ENCODE measurements at regions not wholly inside any gene's neighbourhood (a gene's known extent, or its start where the extent isn't known, plus 50 kb on each side); places are given as distances from the start of the nearest gene placed in this dataset.

- Histone ChIP-seq H3K9me2 (ENCODE audit: insufficient read depth) (no peaks in the 10 kb centered on the region), H3K4me3 (replicated peaks in 1 of 2; ENCODE audit: low read depth in 1 of 2, low read length in 2 of 2) (no peak overlapping the region), H3K27me3 (ENCODE audit: insufficient read depth, low read length) (no peaks in the 10 kb centered on the region), H4K20me1 (ENCODE audit: insufficient read depth) (no peaks in the 10 kb centered on the region), H3K9me3 (ENCODE audit: control insufficient read depth in 1 of 2, insufficient read depth in 1 of 2, low read depth in 1 of 2, low read length in 2 of 2) (peaks cover 11 to 16% of the 10 kb centered on the region in 2 experiments; a peak in 3 of 4 replicates), H2AFZ (ENCODE audit: low read depth, low read length, poor library complexity, severe bottlenecking) (no peak overlapping the region), H3K4me2 (ENCODE audit: low read length) (no peak overlapping the region), H3K4me1 (ENCODE audit: control insufficient read depth in 1 of 2, insufficient read depth in 2 of 2, low read length in 2 of 2) (no peaks in the 10 kb centered on the region), H3K9ac (ENCODE audit: low read length) (no peak overlapping the region), H3K36me3 (ENCODE audit: control insufficient read depth in 1 of 2, insufficient read depth in 2 of 2, low read length in 2 of 2) (no peaks in the 10 kb centered on the region), H3K79me2 (ENCODE audit: insufficient read depth, low read length) (no peaks in the 10 kb centered on the region), H3K27ac (ENCODE audit: low read depth, low read length) (no peak overlapping the region)
- ChIA-PET POLR2A (no interaction called here), CTCF (no interaction called here), RAD21 (ENCODE audit: low non-redundant PET in 1 of 2, low total read pairs in 2 of 2, uncharacterized antibody in 2 of 2, unreplicated experiment in 2 of 2) (no interaction called here)
- no TSS peak for BruUV-seq (replicated peaks)
- ATAC-seq: no peak
- no peak for TF ChIP-seq MAX (IDR thresholded peaks at IDR 0.05)
- DNase-seq (ENCODE audit: low read depth, low spot score): no peak
- intact Hi-C loops (cut with micrococcal nuclease): no loop called here
These were observed 230.5 kb upstream of the KHDRBS2 start for GRCh38 chr6:62516291-62517141.

DNA sequence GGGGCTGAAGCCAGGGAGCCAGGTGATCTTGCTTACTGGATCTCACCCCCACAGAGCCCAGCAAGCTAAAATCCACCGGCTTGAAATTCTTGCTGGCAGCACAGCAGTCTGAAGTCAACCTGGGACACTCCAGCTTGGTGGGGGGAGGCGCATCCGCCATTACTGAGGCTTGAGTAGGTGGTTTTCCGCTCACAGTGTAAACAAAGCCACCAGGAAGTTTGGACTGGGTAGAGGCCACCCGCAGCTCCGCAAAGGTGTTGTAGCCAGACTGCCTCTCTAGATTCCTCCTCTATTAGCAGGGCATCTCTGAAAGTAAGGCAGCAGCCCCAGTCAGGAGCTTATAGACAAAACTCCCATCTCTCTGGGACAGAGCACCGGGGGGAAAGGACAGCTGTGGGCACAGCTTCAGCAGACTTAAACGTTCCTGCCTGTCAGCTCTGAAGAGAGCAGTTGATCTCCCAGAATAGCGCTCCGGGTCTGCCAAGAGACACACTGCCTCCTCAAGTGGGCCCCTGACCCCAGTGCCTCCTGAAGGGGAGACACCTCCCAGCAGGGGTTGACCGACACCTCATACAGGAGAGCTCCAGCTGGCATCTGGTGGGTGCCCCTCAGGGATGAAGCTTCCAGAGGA is 206.3 kb upstream of the KHDRBS2 start:
- H3K4me3 ChIP-seq (replicated peaks in 1 of 2; ENCODE audit: low read depth in 1 of 2, low read length in 2 of 2): no peak overlapping the region
- no peaks in the 10 kb centered on the region for H3K27me3 ChIP-seq (ENCODE audit: insufficient read depth, low read length)
- H3K9me2 ChIP-seq (ENCODE audit: insufficient read depth): no peaks in the 10 kb centered on the region
- no peak overlapping the region for H3K4me2 ChIP-seq (ENCODE audit: low read length)
- ChIA-PET RAD21 (ENCODE audit: low non-redundant PET in 1 of 2, low total read pairs in 2 of 2, uncharacterized antibody in 2 of 2, unreplicated experiment in 2 of 2) (no interaction called here), CTCF (no interaction called here), POLR2A (no interaction called here)
- no peaks in the 10 kb centered on the region for H3K4me1 ChIP-seq (ENCODE audit: control insufficient read depth in 1 of 2, insufficient read depth in 2 of 2, low read length in 2 of 2)
- H2AFZ ChIP-seq (ENCODE audit: low read depth, low read length, poor library complexity, severe bottlenecking): no peak overlapping the region
- no peaks in the 10 kb centered on the region for H3K36me3 ChIP-seq (ENCODE audit: control insufficient read depth in 1 of 2, insufficient read depth in 2 of 2, low read length in 2 of 2)
- H3K27ac ChIP-seq (ENCODE audit: low read depth, low read length): no peak overlapping the region
- ATAC-seq: no peak
- TF ChIP-seq, protein P1, sequence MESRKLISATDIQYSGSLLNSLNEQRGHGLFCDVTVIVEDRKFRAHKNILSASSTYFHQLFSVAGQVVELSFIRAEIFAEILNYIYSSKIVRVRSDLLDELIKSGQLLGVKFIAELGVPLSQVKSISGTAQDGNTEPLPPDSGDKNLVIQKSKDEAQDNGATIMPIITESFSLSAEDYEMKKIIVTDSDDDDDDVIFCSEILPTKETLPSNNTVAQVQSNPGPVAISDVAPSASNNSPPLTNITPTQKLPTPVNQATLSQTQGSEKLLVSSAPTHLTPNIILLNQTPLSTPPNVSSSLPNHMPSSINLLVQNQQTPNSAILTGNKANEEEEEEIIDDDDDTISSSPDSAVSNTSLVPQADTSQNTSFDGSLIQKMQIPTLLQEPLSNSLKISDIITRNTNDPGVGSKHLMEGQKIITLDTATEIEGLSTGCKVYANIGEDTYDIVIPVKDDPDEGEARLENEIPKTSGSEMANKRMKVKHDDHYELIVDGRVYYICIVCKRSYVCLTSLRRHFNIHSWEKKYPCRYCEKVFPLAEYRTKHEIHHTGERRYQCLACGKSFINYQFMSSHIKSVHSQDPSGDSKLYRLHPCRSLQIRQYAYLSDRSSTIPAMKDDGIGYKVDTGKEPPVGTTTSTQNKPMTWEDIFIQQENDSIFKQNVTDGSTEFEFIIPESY (IDR thresholded peaks at IDR 0.05; ENCODE audit: extremely low read depth, insufficient replicate concordance, low read length): no peak
- TF ChIP-seq SRF (IDR thresholded peaks at IDR 0.05; ENCODE audit: low read depth) (no peak), CEBPB (IDR thresholded peaks at IDR 0.05; ENCODE audit: low read depth) (no peak), ZFX (IDR thresholded peaks at IDR 0.05) (no peak)
- TF ChIP-seq, protein P2, sequence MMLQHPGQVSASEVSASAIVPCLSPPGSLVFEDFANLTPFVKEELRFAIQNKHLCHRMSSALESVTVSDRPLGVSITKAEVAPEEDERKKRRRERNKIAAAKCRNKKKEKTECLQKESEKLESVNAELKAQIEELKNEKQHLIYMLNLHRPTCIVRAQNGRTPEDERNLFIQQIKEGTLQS (IDR thresholded peaks at IDR 0.05): no peak
- intact Hi-C loops (cut with micrococcal nuclease): no loop called here
- no peak for DNase-seq (ENCODE audit: low read depth, low spot score)
- peaks cover 0 to 6% of the 10 kb centered on the region in 2 experiments; a peak in 2 of 4 replicates for H3K9me3 ChIP-seq (ENCODE audit: control insufficient read depth in 1 of 2, insufficient read depth in 1 of 2, low read depth in 1 of 2, low read length in 2 of 2)
- H3K79me2 ChIP-seq (ENCODE audit: insufficient read depth, low read length): no peaks in the 10 kb centered on the region
- no TSS peak for BruUV-seq (replicated peaks)
- no peak overlapping the region for H3K9ac ChIP-seq (ENCODE audit: low read length)
- no peaks in the 10 kb centered on the region for H4K20me1 ChIP-seq (ENCODE audit: insufficient read depth)
